H9 (cell line): ENCODE measurements at regions not wholly inside any gene's neighbourhood (a gene's known extent, or its start where the extent isn't known, plus 50 kb on each side); places are given as distances from the start of the nearest gene placed in this dataset.

Experiments
- DNase-seq: peaks from one replicate; pipeline ENCODE4 v3.0.0-alpha.2; 2017
- H2AFZ ChIP-seq: one replicate; pipeline ENCODE4 v1.6.1; 2013; ENCODE audit warnings: mild to moderate bottlenecking, low read length, control low read depth, moderate library complexity
- H2AK5ac ChIP-seq: 2 replicates; pipeline ENCODE4 v1.6.1; 2013; ENCODE audit warnings: low read length, control low read depth, mixed read lengths; ENCODE audit not compliant: insufficient read length
- H2BK120ac ChIP-seq: one replicate; pipeline ENCODE4 v1.6.1; 2013; ENCODE audit warnings: low read depth, mild to moderate bottlenecking, low read length, control low read depth, inconsistent platforms; ENCODE audit not compliant: poor library complexity, severe bottlenecking
- H2BK12ac ChIP-seq: 2 replicates; pipeline ENCODE4 v1.6.1; 2013; ENCODE audit warnings: low read length, control low read depth, mixed read lengths, low read depth; ENCODE audit not compliant: insufficient read length
- H2BK15ac ChIP-seq: 2 replicates; pipeline ENCODE4 v1.6.1; 2013; ENCODE audit warnings: low read depth, low read length, control low read depth
- H2BK20ac ChIP-seq: one replicate; pipeline ENCODE4 v1.6.1; 2013; ENCODE audit warnings: low read depth, mild to moderate bottlenecking, low read length, control low read depth, inconsistent platforms; ENCODE audit not compliant: poor library complexity, severe bottlenecking
- H2BK5ac ChIP-seq: 2 replicates; pipeline ENCODE4 v1.6.1; 2013; ENCODE audit warnings: low read length, control low read depth, mixed read lengths; ENCODE audit not compliant: insufficient read length
- H3K14ac ChIP-seq: 2 replicates; pipeline ENCODE4 v1.6.1; 2013; ENCODE audit warnings: low read length, control low read depth; ENCODE audit not compliant: insufficient read depth
- H3K18ac ChIP-seq: 2 replicates; pipeline ENCODE4 v1.6.1; 2013; ENCODE audit warnings: low read depth, mild to moderate bottlenecking, mixed read lengths, low read length, control low read depth; ENCODE audit not compliant: insufficient read length
- H3K23ac ChIP-seq: 2 replicates; pipeline ENCODE4 v1.6.1; 2013; ENCODE audit warnings: low read length, control low read depth, mixed read lengths, low read depth; ENCODE audit not compliant: insufficient read length
- H3K23me2 ChIP-seq: 2 replicates; pipeline ENCODE4 v1.6.1; 2013; ENCODE audit warnings: low read depth, mild to moderate bottlenecking, mixed read lengths, low read length, control low read depth; ENCODE audit not compliant: insufficient read length, poor library complexity, severe bottlenecking
- H3K27ac ChIP-seq: 2 replicates; pipeline ENCODE4 v1.5.1; 2013; ENCODE audit warnings: low read length, control low read depth, mixed read lengths, low read depth; ENCODE audit not compliant: insufficient read length
- H3K27me3 ChIP-seq: 2 replicates; pipeline ENCODE4 v1.6.1; 2013; ENCODE audit warnings: low read length, control low read depth, inconsistent platforms; ENCODE audit not compliant: insufficient read depth
- H3K4ac ChIP-seq: 2 replicates; pipeline ENCODE4 v1.6.1; 2013; ENCODE audit warnings: low read depth, mild to moderate bottlenecking, control low read depth, inconsistent platforms, low read length, moderate library complexity
- H3K4me1 ChIP-seq: 2 replicates; pipeline ENCODE4 v1.6.1; 2013; ENCODE audit warnings: low read length, control low read depth, inconsistent platforms; ENCODE audit not compliant: insufficient read depth
- H3K4me2 ChIP-seq: 2 replicates; pipeline ENCODE4 v1.6.1; 2013; ENCODE audit warnings: low read length, control low read depth, mixed read lengths; ENCODE audit not compliant: insufficient read length, insufficient read depth
- H3K56ac ChIP-seq: 2 replicates; pipeline ENCODE4 v1.6.1; 2013; ENCODE audit warnings: low read depth, mild to moderate bottlenecking, mixed read lengths, low read length, control low read depth; ENCODE audit not compliant: insufficient read length
- H3K79me1 ChIP-seq: 2 replicates; pipeline ENCODE4 v1.6.1; 2013; ENCODE audit warnings: low read depth, mild to moderate bottlenecking, moderate library complexity, low read length, control low read depth, inconsistent platforms; ENCODE audit not compliant: insufficient read depth, poor library complexity, severe bottlenecking
- H3K79me2 ChIP-seq: 2 replicates; pipeline ENCODE4 v1.6.1; 2013; ENCODE audit warnings: low read length, control low read depth, inconsistent platforms; ENCODE audit not compliant: insufficient read depth
- H3K9ac ChIP-seq: 2 replicates; pipeline ENCODE4 v1.6.1; 2013; ENCODE audit warnings: low read length, control low read depth, mixed read lengths; ENCODE audit not compliant: insufficient read length; ENCODE audit errors: extremely low read depth
- H3K9me3 ChIP-seq: one replicate; pipeline ENCODE4 v1.6.1; 2013; ENCODE audit warnings: low read depth, low read length, inconsistent platforms; ENCODE audit not compliant: control insufficient read depth
- H3T11ph ChIP-seq: one replicate; pipeline ENCODE4 v1.6.1; 2013; ENCODE audit warnings: mild to moderate bottlenecking, low read length, control low read depth, inconsistent platforms
- H4K20me1 ChIP-seq: one replicate; pipeline ENCODE4 v1.6.1; 2013; ENCODE audit not compliant: control insufficient read depth, insufficient read length, insufficient read depth
- H4K5ac ChIP-seq: 2 replicates; pipeline ENCODE4 v1.6.1; 2013; ENCODE audit warnings: low read depth, mild to moderate bottlenecking, mixed read lengths, low read length, control low read depth; ENCODE audit not compliant: insufficient read length
- H4K8ac ChIP-seq: replicated peaks from 2 replicates; pipeline ENCODE4 v1.6.1; 2013; ENCODE audit warnings: low read length, control low read depth, mixed read lengths, low read depth; ENCODE audit not compliant: insufficient read length
- H4K91ac ChIP-seq: 2 replicates; pipeline ENCODE4 v1.6.1; 2013; ENCODE audit warnings: low read depth, mild to moderate bottlenecking, moderate library complexity, mixed read lengths, low read length, control low read depth; ENCODE audit not compliant: insufficient read length
- H3K27ac Mint-ChIP-seq, 3 experiments: 2 replicates in 2 of 3; 3 replicates in 1 of 3; pipeline ENCODE4 v1.8.0; 2020 to 2021; ENCODE audit warnings: mixed read lengths in 3 of 3, mild to moderate bottlenecking in 1 of 3, moderate library complexity in 1 of 3
- H3K27me3 Mint-ChIP-seq: 2 replicates; pipeline ENCODE4 v1.8.0; 2021; ENCODE audit warnings: low read depth, mild to moderate bottlenecking, moderate library complexity, mixed read lengths
- H3K36me3 Mint-ChIP-seq, 3 experiments: 2 replicates in 2 of 3; 3 replicates in 1 of 3; pipeline ENCODE4 v1.8.0; 2020 to 2021; ENCODE audit warnings: low read depth in 3 of 3, mixed read lengths in 3 of 3; ENCODE audit not compliant: insufficient read depth in 1 of 3
- H3K4me1 Mint-ChIP-seq, 2 experiments: 2 replicates each; pipeline ENCODE4 v1.8.0; 2020; ENCODE audit warnings: mixed read lengths in 2 of 2
- H3K4me3 Mint-ChIP-seq, 2 experiments: 2 replicates in 1 of 2; 3 replicates in 1 of 2; pipeline ENCODE4 v1.8.0; 2020 to 2021; ENCODE audit warnings: mild to moderate bottlenecking in 2 of 2, mixed read lengths in 2 of 2, moderate library complexity in 1 of 2
- H3K9me3 Mint-ChIP-seq, 2 experiments: 2 replicates in 1 of 2; 3 replicates in 1 of 2; pipeline ENCODE4 v1.8.0; 2020; ENCODE audit warnings: mild to moderate bottlenecking in 2 of 2, mixed read lengths in 2 of 2, moderate library complexity in 1 of 2
- CTCF ChIP-seq: fragments of 200-600 bp; sonication (generic); conservative IDR thresholded peaks from 3 replicates; pipeline ENCODE4 v1.8.0; 2021; ENCODE audit warnings: antibody characterized with exemption, mild to moderate bottlenecking
- whole genome bisulfite sequencing: extraction: QIAGEN DNeasy Blood & Tissue Kit; methylation state at CpG from one replicate; pipeline ENCODE4 v1.1.7; 2013; ENCODE audit warnings: missing lambda C conversion rate, low lambda C conversion rate, mixed read lengths; ENCODE audit not compliant: insufficient read length; ENCODE audit errors: extremely low coverage; 5-methylcytosine and 5-hydroxymethylcytosine counted together

- H2AK5ac ChIP-seq = no peak overlapping the region
- H3K4me1 ChIP-seq = no peaks in the 10 kb centered on the region; the same call in 1 of the 2 replicates
- no peaks in the 10 kb centered on the region for H3K79me1 ChIP-seq
- no peak overlapping the region for H2AFZ ChIP-seq
- H2BK12ac ChIP-seq = no peak overlapping the region
- H3K4ac ChIP-seq = no peak overlapping the region
- H3K27me3 Mint-ChIP-seq = no peaks in the 10 kb centered on the region
- H3K4me1 Mint-ChIP-seq = peaks cover 8 to 9% of the 10 kb centered on the region in 2 experiments
- H3K4me2 ChIP-seq = no peak overlapping the region
- H2BK15ac ChIP-seq = no peak overlapping the region
- no peak overlapping the region for H3K23ac ChIP-seq
- H4K20me1 ChIP-seq = no peaks in the 10 kb centered on the region
- no peak overlapping the region for H3K18ac ChIP-seq
- DNase-seq = no peak
- H3T11ph ChIP-seq = no peak overlapping the region
- H3K56ac ChIP-seq = no peak overlapping the region
- H3K79me2 ChIP-seq = no peaks in the 10 kb centered on the region
- no peaks in the 10 kb centered on the region for H3K27me3 ChIP-seq
- no peak overlapping the region for H2BK5ac ChIP-seq
- H2BK20ac ChIP-seq = no peak overlapping the region
- no peak overlapping the region for H3K14ac ChIP-seq
- no peak overlapping the region for H3K4me3 Mint-ChIP-seq
- no peaks in the 10 kb centered on the region for H3K23me2 ChIP-seq
- no peak for TF ChIP-seq CTCF
- H4K8ac ChIP-seq = no peak overlapping the region
- H3K36me3 Mint-ChIP-seq = peaks cover 0 to 14% (median 0%) of the 10 kb centered on the region in 3 experiments; a peak in 2 of 7 replicates
- H3K9me3 ChIP-seq = no peaks in the 10 kb centered on the region
- H3K27ac Mint-ChIP-seq = no peak overlapping the region
- H4K91ac ChIP-seq = no peak overlapping the region
- H4K5ac ChIP-seq = no peak overlapping the region
- peaks cover 5 to 8% of the 10 kb centered on the region in 2 experiments; a peak in 4 of 5 replicates for H3K9me3 Mint-ChIP-seq
- no peak overlapping the region for H2BK120ac ChIP-seq
- no CpG with 5 or more reads among the region's 4 CpGs for WGBS
- H3K27ac ChIP-seq = no peak overlapping the region
- no peak overlapping the region for H3K9ac ChIP-seq
Measured at GRCh38 chr12:105888696-105889095, 250.1 kb downstream of the NUAK1 start.
